ENCODE measurements at regions not wholly inside any gene's neighbourhood (a gene's known extent, or its start where the extent isn't known, plus 50 kb on each side); places are given as distances from the start of the nearest gene placed in this dataset.

DNA sequence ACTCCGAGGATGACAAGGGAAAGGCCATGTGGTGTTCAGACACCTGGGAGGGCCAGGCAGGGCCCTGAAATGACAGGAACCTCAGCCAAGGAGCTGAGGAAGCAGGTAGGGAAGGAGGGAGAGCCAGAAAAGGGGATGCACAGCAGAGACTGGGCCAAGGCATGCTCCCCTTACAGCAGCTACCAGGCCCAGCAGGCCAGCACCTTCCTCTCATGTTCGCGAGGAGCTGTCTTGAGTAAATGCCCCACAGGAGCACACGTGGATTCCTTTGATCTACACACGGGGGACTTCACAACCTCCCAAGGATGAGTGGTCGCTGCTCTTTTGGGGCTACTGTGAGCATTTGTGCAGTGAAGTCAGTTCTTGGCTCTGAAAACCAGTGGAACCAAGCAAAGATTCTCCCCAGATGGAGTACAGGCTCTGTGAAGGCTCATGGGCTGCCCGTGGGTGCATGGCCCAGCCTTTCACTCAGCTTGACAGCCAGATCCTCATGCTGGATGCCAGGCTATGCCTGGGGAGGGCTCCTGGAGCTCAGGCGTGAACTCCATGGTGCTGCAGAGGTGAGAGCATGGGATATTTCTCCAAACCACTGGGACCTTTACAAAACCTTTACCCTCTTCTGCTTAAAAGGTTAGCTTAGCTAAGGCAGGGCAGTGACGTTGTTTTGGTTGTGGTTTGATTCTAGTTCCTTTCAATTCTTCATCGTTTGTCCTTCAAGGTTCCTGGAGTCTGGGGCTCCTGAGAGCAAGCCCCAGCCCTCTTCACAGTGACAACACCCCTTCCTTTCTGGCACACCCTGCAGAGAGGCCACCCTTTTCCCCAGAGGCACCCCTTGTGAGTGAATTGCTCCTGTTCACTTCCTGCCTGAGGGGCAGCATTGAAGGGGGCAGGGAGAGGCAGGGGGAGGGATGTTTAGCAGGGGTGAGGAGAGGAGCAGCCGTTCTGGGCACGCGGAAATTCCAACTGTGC, 74.2 kb upstream of the ZPBP start:
- no peaks in the 10 kb centered on the region for H3K9me3 ChIP-seq (ENCODE audit: control insufficient read depth in 1 of 2, insufficient read depth in 1 of 2, low read length in 2 of 2)
- peaks cover 63% of the 10 kb centered on the region for H3K4me1 Mint-ChIP-seq (ENCODE audit: low read depth)
- no peak overlapping the region for H3K4me3 ChIP-seq (ENCODE audit: low read length)
- intact Hi-C loops (cut with DNase I, micrococcal nuclease), result loop anchor here in 1 of 2 experiments (5.0 kb wide), 1 partner anchor 35 kb away; no protein-coding TSS in a partner anchor
- peak overlapping the region; percentile 36 for H3K4me3 Mint-ChIP-seq
- CTCF ChIA-PET, result no interaction called here
- H3K4me1 ChIP-seq (ENCODE audit: insufficient read depth, low read length), result peaks cover 50% of the 10 kb centered on the region
- H3K36me3 Mint-ChIP-seq (ENCODE audit: low read depth), result no peaks in the 10 kb centered on the region
- no peaks in the 10 kb centered on the region for H3K9me3 Mint-ChIP-seq
- peak in 9 of 14 experiments; percentile 7 to 63 (median 38) for DNase-seq
- peak overlapping the region; percentile 14 to 60 for H3K27ac ChIP-seq (ENCODE audit: low read depth in 1 of 2, low read length in 2 of 2)
- no peaks in the 10 kb centered on the region for H3K27me3 ChIP-seq (ENCODE audit: control insufficient read depth in 1 of 2, insufficient read depth in 2 of 2, low read length in 2 of 2)
- peak overlapping the region; percentile 85 for H3K27ac Mint-ChIP-seq
- no peaks in the 10 kb centered on the region for H3K27me3 Mint-ChIP-seq
- no peak for TF ChIP-seq CTCF (IDR thresholded peaks at IDR 0.05)
- no peaks in the 10 kb centered on the region for H3K36me3 ChIP-seq (ENCODE audit: insufficient read depth, low read length)
- POLR2A ChIA-PET, result interaction anchor here (0.6 to 1.8 kb wide), 4 partner anchors 11 to 180 kb away, joined by 3 to 15 read pairs (median 4); no protein-coding TSS in a partner anchor
- peak; percentile 83 for ATAC-seq (ENCODE audit: poor library complexity)

GRCh38 chr7:50164559-50165170, 71.6 kb upstream of the ZPBP start:
- no peaks in the 10 kb centered on the region for H3K9me3 Mint-ChIP-seq
- H3K9me3 ChIP-seq (ENCODE audit: control insufficient read depth in 1 of 2, insufficient read depth in 1 of 2, low read length in 2 of 2), result no peaks in the 10 kb centered on the region
- TF ChIP-seq CTCF (IDR thresholded peaks at IDR 0.05), result no peak
- peak overlapping the region; percentile 16 for H3K4me3 ChIP-seq (ENCODE audit: low read length)
- H3K4me1 ChIP-seq (ENCODE audit: insufficient read depth, low read length), result peaks cover 50% of the 10 kb centered on the region
- no peaks in the 10 kb centered on the region for H3K27me3 ChIP-seq (ENCODE audit: control insufficient read depth in 1 of 2, insufficient read depth in 2 of 2, low read length in 2 of 2)
- ChIA-PET POLR2A (interaction anchor here (0.8 to 2.8 kb wide), 3 partner anchors 8 to 16 kb away, joined by 3 to 16 read pairs (median 8); no protein-coding TSS in a partner anchor), CTCF (interaction anchor here (1.7 kb wide), 1 partner anchor 12 kb away, joined by 4 read pairs; no protein-coding TSS in a partner anchor)
- H3K36me3 ChIP-seq (ENCODE audit: insufficient read depth, low read length), result no peaks in the 10 kb centered on the region
- ATAC-seq (ENCODE audit: poor library complexity) (peak; percentile 51), DNase-seq (peak in 12 of 14 experiments; percentile 19 to 66 (median 46))
- no peaks in the 10 kb centered on the region for H3K36me3 Mint-ChIP-seq (ENCODE audit: low read depth)
- H3K27ac Mint-ChIP-seq, result peak overlapping the region; percentile 85
- no peak overlapping the region for H3K27ac ChIP-seq (ENCODE audit: low read depth in 1 of 2, low read length in 2 of 2)
- intact Hi-C loops (cut with DNase I, micrococcal nuclease), result loop anchor here in 1 of 2 experiments (2.0 to 5.0 kb wide), 2 partner anchors 16 to 38 kb away; no protein-coding TSS in a partner anchor
- H3K27me3 Mint-ChIP-seq, result no peaks in the 10 kb centered on the region
- peak overlapping the region; percentile 71 for H3K4me3 Mint-ChIP-seq
- H3K4me1 Mint-ChIP-seq (ENCODE audit: low read depth), result peaks cover 66% of the 10 kb centered on the region

GRCh38 chr7:50160206-50160605, 67.2 kb upstream of the ZPBP start:
- H3K27ac ChIP-seq (ENCODE audit: low read depth in 1 of 2, low read length in 2 of 2), result no peak overlapping the region
- Mint-ChIP-seq H3K27ac (no peak overlapping the region), H3K36me3 (ENCODE audit: low read depth) (no peaks in the 10 kb centered on the region), H3K27me3 (no peaks in the 10 kb centered on the region), H3K9me3 (no peaks in the 10 kb centered on the region), H3K4me1 (ENCODE audit: low read depth) (peaks cover 47% of the 10 kb centered on the region), H3K4me3 (no peak overlapping the region)
- TF ChIP-seq CTCF (IDR thresholded peaks at IDR 0.05), result no peak
- no peak for ATAC-seq (ENCODE audit: poor library complexity)
- no peak overlapping the region for H3K4me3 ChIP-seq (ENCODE audit: low read length)
- no peaks in the 10 kb centered on the region for H3K27me3 ChIP-seq (ENCODE audit: control insufficient read depth in 1 of 2, insufficient read depth in 2 of 2, low read length in 2 of 2)
- ChIA-PET CTCF (no interaction called here), POLR2A (no interaction called here)
- H3K9me3 ChIP-seq (ENCODE audit: control insufficient read depth in 1 of 2, insufficient read depth in 1 of 2, low read length in 2 of 2), result no peaks in the 10 kb centered on the region
- no peaks in the 10 kb centered on the region for H3K36me3 ChIP-seq (ENCODE audit: insufficient read depth, low read length)
- intact Hi-C loops (cut with DNase I, micrococcal nuclease), result no loop called here
- DNase-seq, result no peak
- H3K4me1 ChIP-seq (ENCODE audit: insufficient read depth, low read length), result peaks cover 41% of the 10 kb centered on the region

Measured in CD4-positive, alpha-beta T cell (primary cell).